ENCODE measurements at regions not wholly inside any gene's neighbourhood (a gene's known extent, or its start where the extent isn't known, plus 50 kb on each side); places are given as distances from the start of the nearest gene placed in this dataset.

DNA sequence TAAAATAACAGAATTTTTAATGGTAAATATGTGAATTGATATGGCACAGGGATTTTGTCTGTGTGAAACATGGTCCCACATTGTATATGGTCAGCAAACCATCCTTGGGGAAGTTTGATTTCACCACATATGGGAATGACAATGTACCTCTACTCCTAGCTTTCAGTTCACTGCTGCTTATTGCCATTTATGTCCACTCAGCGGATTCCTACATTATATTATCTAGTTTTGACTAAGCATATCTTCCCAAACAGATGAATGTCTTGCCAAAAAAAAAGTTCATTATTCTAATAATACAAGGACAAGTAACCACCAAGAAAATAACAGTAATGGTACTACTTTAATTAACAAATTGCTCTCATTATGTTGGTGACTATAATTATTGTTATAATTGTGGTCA, 1521.6 kb downstream of the MAT2B start:
- TF ChIP-seq EZH2 (IDR thresholded peaks at IDR 0.05) (no peak), POLR2AphosphoS5 (IDR thresholded peaks at IDR 0.05; ENCODE audit: borderline replicate concordance, low read depth, low read length) (no peak), FOXP2 (optimal IDR thresholded peaks at IDR 0.05; ENCODE audit: control extremely low read depth, extremely low read length, insufficient read depth) (no peak)
